ENCODE measurements at regions not wholly inside any gene's neighbourhood (a gene's known extent, or its start where the extent isn't known, plus 50 kb on each side); places are given as distances from the start of the nearest gene placed in this dataset.

- Mint-ChIP-seq H3K9me3 (ENCODE audit: unreplicated experiment) (peaks cover 2% of the 10 kb centered on the region), H3K36me3 (ENCODE audit: unreplicated experiment) (peaks cover 7% of the 10 kb centered on the region), H3K27ac (ENCODE audit: unreplicated experiment) (no peak overlapping the region), H3K4me3 (ENCODE audit: unreplicated experiment) (no peak overlapping the region), H3K27me3 (ENCODE audit: unreplicated experiment) (peaks cover 2% of the 10 kb centered on the region), H3K4me1 (ENCODE audit: low read depth, unreplicated experiment) (peaks cover 1% of the 10 kb centered on the region)
- DNase-seq = no peak
- TF ChIP-seq, protein P1, sequence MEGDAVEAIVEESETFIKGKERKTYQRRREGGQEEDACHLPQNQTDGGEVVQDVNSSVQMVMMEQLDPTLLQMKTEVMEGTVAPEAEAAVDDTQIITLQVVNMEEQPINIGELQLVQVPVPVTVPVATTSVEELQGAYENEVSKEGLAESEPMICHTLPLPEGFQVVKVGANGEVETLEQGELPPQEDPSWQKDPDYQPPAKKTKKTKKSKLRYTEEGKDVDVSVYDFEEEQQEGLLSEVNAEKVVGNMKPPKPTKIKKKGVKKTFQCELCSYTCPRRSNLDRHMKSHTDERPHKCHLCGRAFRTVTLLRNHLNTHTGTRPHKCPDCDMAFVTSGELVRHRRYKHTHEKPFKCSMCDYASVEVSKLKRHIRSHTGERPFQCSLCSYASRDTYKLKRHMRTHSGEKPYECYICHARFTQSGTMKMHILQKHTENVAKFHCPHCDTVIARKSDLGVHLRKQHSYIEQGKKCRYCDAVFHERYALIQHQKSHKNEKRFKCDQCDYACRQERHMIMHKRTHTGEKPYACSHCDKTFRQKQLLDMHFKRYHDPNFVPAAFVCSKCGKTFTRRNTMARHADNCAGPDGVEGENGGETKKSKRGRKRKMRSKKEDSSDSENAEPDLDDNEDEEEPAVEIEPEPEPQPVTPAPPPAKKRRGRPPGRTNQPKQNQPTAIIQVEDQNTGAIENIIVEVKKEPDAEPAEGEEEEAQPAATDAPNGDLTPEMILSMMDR (IDR thresholded peaks at IDR 0.05; ENCODE audit: partially characterized antibody, unreplicated experiment) = no peak
These were observed 144.1 kb upstream of the TMTC4 start for GRCh38 chr13:100818711-100819110.

DNA sequence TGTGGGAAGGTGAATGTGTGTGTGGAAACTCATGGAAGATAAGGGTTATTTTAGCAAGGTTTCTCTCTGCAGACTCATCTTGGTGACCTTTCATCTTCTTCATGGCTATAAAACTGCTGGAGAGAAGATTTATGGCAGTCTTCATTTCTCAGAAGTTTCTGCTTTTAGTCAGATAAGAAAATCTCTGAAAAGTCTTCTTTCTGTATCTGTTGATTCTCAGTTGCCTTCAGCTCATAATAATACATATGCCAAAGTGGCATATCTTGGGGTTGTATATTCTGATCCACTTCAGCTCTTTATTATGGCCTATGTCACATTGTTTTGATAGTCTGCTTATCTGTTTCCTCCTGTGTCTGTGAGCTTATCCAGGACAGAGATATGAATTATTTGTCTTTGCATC, 143.3 kb upstream of the TMTC4 start:
- Mint-ChIP-seq H3K27ac (ENCODE audit: unreplicated experiment) (no peak overlapping the region), H3K9me3 (ENCODE audit: unreplicated experiment) (peaks cover 2% of the 10 kb centered on the region), H3K36me3 (ENCODE audit: unreplicated experiment) (peaks cover 7% of the 10 kb centered on the region), H3K4me1 (ENCODE audit: low read depth, unreplicated experiment) (peaks cover 1% of the 10 kb centered on the region), H3K4me3 (ENCODE audit: unreplicated experiment) (no peak overlapping the region), H3K27me3 (ENCODE audit: unreplicated experiment) (peaks cover 2% of the 10 kb centered on the region)
- TF ChIP-seq, protein P1 (IDR thresholded peaks at IDR 0.05; ENCODE audit: partially characterized antibody, unreplicated experiment) = no peak
- no peak for DNase-seq

DNA sequence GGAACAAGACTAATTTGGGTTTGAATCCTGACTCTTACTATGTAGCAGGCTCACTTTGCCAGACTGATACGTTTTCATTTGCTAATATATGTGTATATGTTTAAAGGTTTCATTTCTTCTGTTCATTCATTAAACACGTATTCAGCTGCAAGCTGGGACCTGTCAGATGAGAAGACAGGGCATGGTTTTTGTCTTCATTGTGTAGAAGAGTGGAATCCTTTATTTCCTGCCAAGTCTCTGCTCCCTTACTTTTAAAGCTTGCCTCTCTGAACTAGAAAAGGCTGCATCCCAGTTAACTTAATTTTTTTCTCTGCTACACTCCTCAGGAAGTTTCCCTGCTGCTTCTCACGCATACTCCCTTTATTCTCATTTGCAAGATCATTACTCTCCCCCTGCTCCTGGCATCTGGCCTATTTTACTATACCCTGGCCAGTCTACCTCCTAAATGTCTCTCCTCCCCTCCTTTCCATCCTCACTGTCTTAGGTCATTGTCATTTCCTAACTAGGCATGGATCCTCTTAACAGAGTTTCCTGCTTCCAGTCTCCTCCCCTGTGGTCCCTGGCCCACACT, 141.0 kb upstream of the TMTC4 start:
- peaks cover 2% of the 10 kb centered on the region for H3K27me3 Mint-ChIP-seq (ENCODE audit: unreplicated experiment)
- TF ChIP-seq, protein P1 (IDR thresholded peaks at IDR 0.05; ENCODE audit: partially characterized antibody, unreplicated experiment) = no peak
- peaks cover 5% of the 10 kb centered on the region for H3K4me1 Mint-ChIP-seq (ENCODE audit: low read depth, unreplicated experiment)
- H3K4me3 Mint-ChIP-seq (ENCODE audit: unreplicated experiment) = no peak overlapping the region
- H3K27ac Mint-ChIP-seq (ENCODE audit: unreplicated experiment) = no peak overlapping the region
- H3K9me3 Mint-ChIP-seq (ENCODE audit: unreplicated experiment) = peaks cover 2% of the 10 kb centered on the region
- peaks cover 7% of the 10 kb centered on the region for H3K36me3 Mint-ChIP-seq (ENCODE audit: unreplicated experiment)
- no peak for DNase-seq

GRCh38 chr13:100812982-100813584, 138.5 kb upstream of the TMTC4 start:
- no peak overlapping the region for H3K4me3 Mint-ChIP-seq (ENCODE audit: unreplicated experiment)
- TF ChIP-seq, protein P1 (IDR thresholded peaks at IDR 0.05; ENCODE audit: partially characterized antibody, unreplicated experiment) = no peak
- peaks cover 2% of the 10 kb centered on the region for H3K27me3 Mint-ChIP-seq (ENCODE audit: unreplicated experiment)
- peaks cover 2% of the 10 kb centered on the region for H3K9me3 Mint-ChIP-seq (ENCODE audit: unreplicated experiment)
- DNase-seq = no peak
- H3K36me3 Mint-ChIP-seq (ENCODE audit: unreplicated experiment) = peaks cover 7% of the 10 kb centered on the region
- H3K4me1 Mint-ChIP-seq (ENCODE audit: low read depth, unreplicated experiment) = peaks cover 10% of the 10 kb centered on the region
- no peak overlapping the region for H3K27ac Mint-ChIP-seq (ENCODE audit: unreplicated experiment)

DNA sequence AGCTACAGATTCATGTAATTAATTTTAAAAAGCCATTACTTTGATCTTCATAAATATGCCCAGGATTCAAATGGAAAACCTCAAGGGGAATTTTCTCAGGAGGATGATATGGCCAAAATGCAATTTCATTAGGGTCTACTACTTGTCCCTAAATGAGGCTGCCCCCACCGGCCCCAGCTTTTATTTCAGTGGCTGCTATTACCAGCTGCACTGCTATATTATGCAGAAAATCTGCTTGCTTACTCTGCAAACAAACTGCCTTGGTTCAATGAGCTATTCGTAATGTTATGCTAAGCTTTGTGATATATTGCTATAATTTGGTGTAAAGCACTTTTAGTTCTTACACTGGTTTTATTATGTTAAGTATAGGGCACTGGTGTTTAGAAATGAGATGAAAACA, 137.3 kb upstream of the TMTC4 start:
- TF ChIP-seq, protein P1 (IDR thresholded peaks at IDR 0.05; ENCODE audit: partially characterized antibody, unreplicated experiment) = no peak
- no peaks in the 10 kb centered on the region for H3K27me3 Mint-ChIP-seq (ENCODE audit: unreplicated experiment)
- peaks cover 2% of the 10 kb centered on the region for H3K9me3 Mint-ChIP-seq (ENCODE audit: unreplicated experiment)
- H3K27ac Mint-ChIP-seq (ENCODE audit: unreplicated experiment) = no peak overlapping the region
- H3K4me3 Mint-ChIP-seq (ENCODE audit: unreplicated experiment) = no peak overlapping the region
- H3K4me1 Mint-ChIP-seq (ENCODE audit: low read depth, unreplicated experiment) = peaks cover 10% of the 10 kb centered on the region
- DNase-seq = no peak
- no peaks in the 10 kb centered on the region for H3K36me3 Mint-ChIP-seq (ENCODE audit: unreplicated experiment)

Measured in glutamatergic neuron (in vitro differentiated cells).